Mucosa of descending colon (tissue), 3 donors: ENCODE measurements at regions not wholly inside any gene's neighbourhood (a gene's known extent, or its start where the extent isn't known, plus 50 kb on each side); places are given as distances from the start of the nearest gene placed in this dataset.
"Not testable (repeated sequence)": the region's sequence is repeated elsewhere in the genome, so short reads cannot be mapped to it uniquely, and the experiment has no call there.

Experiments
- ATAC-seq: fragments of 200-7000 bp; cut with Tn5 transposase; one replicate; pipeline ENCODE4 v1.9.1; 2020; ENCODE audit warnings: mild to moderate bottlenecking, moderate library complexity
- DNase-seq, 3 donors: peaks; one replicate each; pipeline ENCODE4 v3.0.0-alpha.2; 2020
- H3K36me3 ChIP-seq: fragments of 200-600 bp; one replicate; pipeline ENCODE4 v1.8.0; 2021; ENCODE audit warnings: low read depth, mild to moderate bottlenecking
- H3K4me1 ChIP-seq: fragments of 200-600 bp; one replicate; pipeline ENCODE4 v1.8.0; 2021; ENCODE audit warnings: low read depth, mild to moderate bottlenecking
- H3K4me3 ChIP-seq: fragments of 200-600 bp; one replicate; pipeline ENCODE4 v1.8.0; 2021; ENCODE audit warnings: mild to moderate bottlenecking
- H3K9me3 ChIP-seq: fragments of 200-600 bp; one replicate; pipeline ENCODE4 v1.8.0; 2021; ENCODE audit warnings: mild to moderate bottlenecking
- CTCF ChIP-seq: fragments of 200-600 bp; IDR thresholded peaks from one replicate; pipeline ENCODE4 v1.8.0; 2022; ENCODE audit warnings: antibody characterized with exemption, mild to moderate bottlenecking
- intact Hi-C, 2 donors: fragments of 100-400 bp; cut with DNase I in 1 of 2; cut with micrococcal nuclease in 1 of 2; formaldehyde crosslinking; loops; one replicate each; pipeline versions ENCODE4 v1.11.0 to v1.11.1; 2022; cut with DNase I, micrococcal nuclease
- donor health status: DM: no; HTN: no; CAD: no; lungs with moderate emphysema.
- donor health status: DM: no; HTN: no; CAD: no.
- donor health status: DM: no; HTN: yes; CAD: no.

GRCh38 chr9:108783326-108783725 lies 72.5 kb downstream of the ACTL7B start:
- ATAC-seq (no peak), DNase-seq (no peak)
- TF ChIP-seq CTCF: no peak
- no peaks in the 10 kb centered on the region for H3K4me1 ChIP-seq
- no peak overlapping the region for H3K4me3 ChIP-seq
- intact Hi-C loops: no loop called here
- H3K9me3 ChIP-seq: no peaks in the 10 kb centered on the region
- no peaks in the 10 kb centered on the region for H3K36me3 ChIP-seq

- DNase-seq: peak in 2 of 3 donors; percentile 14 to 37
- no peaks in the 10 kb centered on the region for H3K36me3 ChIP-seq
- intact Hi-C loops: no loop called here
- H3K4me3 ChIP-seq: no peak overlapping the region
- no peak for TF ChIP-seq CTCF
- ATAC-seq: peak; percentile 68
- H3K9me3 ChIP-seq: no peaks in the 10 kb centered on the region
- H3K4me1 ChIP-seq: no peaks in the 10 kb centered on the region
Measured at GRCh38 chr9:108780942-108781734, 74.6 kb downstream of the ACTL7B start.

GRCh38 chr9:108779551-108780325 lies 76.0 kb downstream of the ACTL7B start:
- Histone ChIP-seq H3K36me3 (no peaks in the 10 kb centered on the region), H3K9me3 (no peaks in the 10 kb centered on the region), H3K4me3 (no peak overlapping the region), H3K4me1 (no peaks in the 10 kb centered on the region)
- intact Hi-C loops: no loop called here
- no peak for TF ChIP-seq CTCF
- DNase-seq (no peak), ATAC-seq (no peak)

- H3K4me1 ChIP-seq: no peaks in the 10 kb centered on the region
- DNase-seq (no peak), ATAC-seq (peak; percentile 28)
- no peak overlapping the region for H3K4me3 ChIP-seq
- TF ChIP-seq CTCF: no peak
- H3K9me3 ChIP-seq: no peaks in the 10 kb centered on the region
- no peaks in the 10 kb centered on the region for H3K36me3 ChIP-seq
- intact Hi-C loops: no loop called here
Measured at GRCh38 chr9:108776920-108777639, 78.7 kb downstream of the ACTL7B start.

DNA sequence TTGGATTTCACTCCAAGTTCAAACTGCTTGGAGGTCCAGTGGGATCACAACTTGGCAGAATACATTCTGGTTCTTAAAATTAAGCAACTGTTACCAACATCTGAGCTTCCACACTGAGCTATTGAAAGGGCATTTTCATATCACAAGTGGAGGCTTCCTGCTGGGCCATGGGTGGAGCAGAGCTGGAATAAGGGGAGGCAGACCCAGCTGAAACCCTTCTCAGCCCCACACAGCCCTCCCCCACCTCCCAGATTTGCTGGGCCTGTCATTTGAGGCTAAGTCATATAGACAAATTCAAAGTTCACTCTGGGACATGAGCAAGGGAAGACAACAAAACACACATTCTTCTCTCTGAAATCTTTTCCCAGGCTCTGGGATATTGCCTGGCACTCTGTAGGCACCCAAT lies 79.9 kb downstream of the ACTL7B start:
- no peaks in the 10 kb centered on the region for H3K36me3 ChIP-seq
- DNase-seq: no peak
- no peaks in the 10 kb centered on the region for H3K9me3 ChIP-seq
- H3K4me3 ChIP-seq: no peak overlapping the region
- no peak for ATAC-seq
- no peaks in the 10 kb centered on the region for H3K4me1 ChIP-seq
- intact Hi-C loops: no loop called here
- TF ChIP-seq CTCF: no peak

GRCh38 chr9:108774088-108774487 lies 81.7 kb downstream of the ACTL7B start:
- H3K4me1 ChIP-seq, DNase-seq, H3K9me3 ChIP-seq, H3K36me3 ChIP-seq, intact Hi-C loops, H3K4me3 ChIP-seq, ATAC-seq: not testable (repeated sequence)
